ENCODE measurements at regions not wholly inside any gene's neighbourhood (a gene's known extent, or its start where the extent isn't known, plus 50 kb on each side); places are given as distances from the start of the nearest gene placed in this dataset.

DNA sequence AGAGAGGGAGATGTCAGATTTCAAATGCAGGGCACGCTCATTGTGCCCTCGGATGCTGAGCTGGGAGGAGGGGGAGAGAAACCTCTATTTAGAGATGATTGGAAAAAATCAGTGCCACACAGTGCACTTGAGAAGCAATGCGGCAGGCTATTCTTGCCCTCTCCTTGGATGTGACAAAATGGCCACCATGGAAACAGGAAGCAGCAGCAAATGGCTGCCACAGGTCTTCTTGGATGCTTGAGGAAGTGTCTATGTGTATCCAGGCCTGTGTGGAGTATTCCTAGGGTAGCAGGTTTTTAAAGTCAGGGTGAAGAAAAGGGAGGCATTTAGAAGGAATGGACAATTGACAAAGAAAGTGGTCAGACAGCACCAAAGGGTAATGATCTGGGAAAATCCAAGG is 340.1 kb upstream of the ZFHX3 start:
- Histone ChIP-seq H3K27ac (ENCODE audit: insufficient read depth, low read length) (no peak overlapping the region), H3K27me3 (ENCODE audit: control insufficient read depth, insufficient read depth, low read length) (no peaks in the 10 kb centered on the region), H3K4me3 (replicated peaks in 1 of 4; ENCODE audit: control extremely low read depth in 1 of 4, insufficient read depth in 1 of 4, low read depth in 3 of 4, low read length in 4 of 4) (no peak overlapping the region), H4K20me1 (ENCODE audit: control insufficient read depth, extremely low read depth, insufficient read depth, low read length) (no peaks in the 10 kb centered on the region), H3K36me3 (ENCODE audit: control insufficient read depth, insufficient read depth, low read length) (no peaks in the 10 kb centered on the region), H3K79me2 (ENCODE audit: control insufficient read depth, insufficient read depth, low read length) (no peaks in the 10 kb centered on the region), H2AFZ (ENCODE audit: low read length) (no peak overlapping the region), H3K9me3 (ENCODE audit: control insufficient read depth, insufficient read depth, low read depth, low read length) (no peaks in the 10 kb centered on the region), H3K4me1 (ENCODE audit: control insufficient read depth, extremely low read depth, insufficient read depth, low read length) (no peaks in the 10 kb centered on the region), H3K4me2 (ENCODE audit: extremely low read depth, insufficient read depth, low read length) (no peak overlapping the region), H3K9ac (ENCODE audit: insufficient read depth, low read length) (no peak overlapping the region)
- no peak for TF ChIP-seq EZH2 (IDR thresholded peaks at IDR 0.05; ENCODE audit: low read length, missing control alignments)
- TF ChIP-seq CTCF (conservative IDR thresholded peaks at IDR 0.05 in 1 of 2, IDR thresholded peaks at IDR 0.05 in 1 of 2; ENCODE audit: low read depth in 1 of 2, low read length in 2 of 2), result no peak
- DNase-seq (ENCODE audit: low read depth in 2 of 2), result no peak

DNA sequence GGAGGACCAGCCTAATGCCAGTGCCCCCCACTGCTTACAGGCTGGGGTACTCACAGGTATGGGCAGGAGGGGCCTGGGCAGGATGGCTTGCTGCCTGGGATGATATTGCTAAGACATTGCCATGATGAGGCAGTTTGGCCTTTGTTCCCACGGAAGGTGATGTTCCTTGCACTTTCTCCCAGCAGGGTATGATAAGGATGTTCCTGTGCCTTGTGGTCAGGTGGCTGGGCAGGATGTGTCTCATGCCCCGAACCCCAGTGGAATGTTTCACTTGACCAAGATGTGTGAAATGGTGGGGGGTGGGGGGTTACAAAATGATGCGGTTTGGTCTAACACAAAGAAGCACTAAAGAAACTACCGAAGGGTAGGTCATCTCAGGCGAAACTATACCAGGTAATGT is 337.8 kb upstream of the ZFHX3 start:
- H3K9ac ChIP-seq (ENCODE audit: insufficient read depth, low read length), result no peak overlapping the region
- H3K36me3 ChIP-seq (ENCODE audit: control insufficient read depth, insufficient read depth, low read length), result no peaks in the 10 kb centered on the region
- no peak for DNase-seq (ENCODE audit: low read depth in 2 of 2)
- no peaks in the 10 kb centered on the region for H3K4me1 ChIP-seq (ENCODE audit: control insufficient read depth, extremely low read depth, insufficient read depth, low read length)
- H3K27me3 ChIP-seq (ENCODE audit: control insufficient read depth, insufficient read depth, low read length), result no peaks in the 10 kb centered on the region
- no peak overlapping the region for H3K4me3 ChIP-seq (replicated peaks in 1 of 4; ENCODE audit: control extremely low read depth in 1 of 4, insufficient read depth in 1 of 4, low read depth in 3 of 4, low read length in 4 of 4)
- TF ChIP-seq EZH2 (IDR thresholded peaks at IDR 0.05; ENCODE audit: low read length, missing control alignments) (no peak), CTCF (conservative IDR thresholded peaks at IDR 0.05 in 1 of 2, IDR thresholded peaks at IDR 0.05 in 1 of 2; ENCODE audit: low read depth in 1 of 2, low read length in 2 of 2) (no peak)
- no peaks in the 10 kb centered on the region for H4K20me1 ChIP-seq (ENCODE audit: control insufficient read depth, extremely low read depth, insufficient read depth, low read length)
- no peak overlapping the region for H2AFZ ChIP-seq (ENCODE audit: low read length)
- no peak overlapping the region for H3K4me2 ChIP-seq (ENCODE audit: extremely low read depth, insufficient read depth, low read length)
- no peaks in the 10 kb centered on the region for H3K9me3 ChIP-seq (ENCODE audit: control insufficient read depth, insufficient read depth, low read depth, low read length)
- H3K79me2 ChIP-seq (ENCODE audit: control insufficient read depth, insufficient read depth, low read length), result no peaks in the 10 kb centered on the region
- no peak overlapping the region for H3K27ac ChIP-seq (ENCODE audit: insufficient read depth, low read length)

DNA sequence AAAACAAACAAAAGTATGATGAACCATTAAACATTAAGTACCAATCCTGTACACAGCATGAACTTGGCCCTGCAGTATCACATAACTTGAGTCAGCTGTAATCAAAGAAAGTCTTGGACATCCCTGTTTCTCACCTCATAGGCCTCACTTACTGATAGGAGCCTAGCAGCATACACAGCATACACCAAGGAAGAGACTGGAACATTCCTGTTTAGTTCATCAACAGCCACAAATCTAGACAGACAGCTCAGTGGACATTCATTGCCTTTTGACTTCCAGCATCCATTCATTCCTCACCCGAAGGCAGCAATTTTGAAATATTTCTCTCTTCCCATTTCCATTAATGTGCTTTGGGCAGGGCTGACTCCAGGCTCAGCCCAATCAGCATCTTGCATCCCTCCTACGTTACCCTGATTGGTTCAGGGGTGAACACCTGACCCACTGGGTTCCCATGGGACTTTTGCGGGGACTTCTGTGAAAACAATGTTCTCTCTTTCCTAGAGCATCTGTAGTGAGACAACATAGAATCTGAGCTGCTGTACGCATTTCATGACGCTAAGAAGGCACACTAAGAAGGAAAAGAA is 336.7 kb upstream of the ZFHX3 start:
- no peaks in the 10 kb centered on the region for H3K36me3 ChIP-seq (ENCODE audit: control insufficient read depth, insufficient read depth, low read length)
- no peak for TF ChIP-seq EZH2 (IDR thresholded peaks at IDR 0.05; ENCODE audit: low read length, missing control alignments)
- TF ChIP-seq CTCF (conservative IDR thresholded peaks at IDR 0.05 in 1 of 2, IDR thresholded peaks at IDR 0.05 in 1 of 2; ENCODE audit: low read depth in 1 of 2, low read length in 2 of 2), result no peak
- H3K27me3 ChIP-seq (ENCODE audit: control insufficient read depth, insufficient read depth, low read length), result no peaks in the 10 kb centered on the region
- no peak overlapping the region for H3K27ac ChIP-seq (ENCODE audit: insufficient read depth, low read length)
- no peaks in the 10 kb centered on the region for H3K79me2 ChIP-seq (ENCODE audit: control insufficient read depth, insufficient read depth, low read length)
- no peak for DNase-seq (ENCODE audit: low read depth in 2 of 2)
- H3K4me1 ChIP-seq (ENCODE audit: control insufficient read depth, extremely low read depth, insufficient read depth, low read length), result no peaks in the 10 kb centered on the region
- no peaks in the 10 kb centered on the region for H4K20me1 ChIP-seq (ENCODE audit: control insufficient read depth, extremely low read depth, insufficient read depth, low read length)
- H3K9me3 ChIP-seq (ENCODE audit: control insufficient read depth, insufficient read depth, low read depth, low read length), result no peaks in the 10 kb centered on the region
- H3K4me2 ChIP-seq (ENCODE audit: extremely low read depth, insufficient read depth, low read length), result no peak overlapping the region
- no peak overlapping the region for H2AFZ ChIP-seq (ENCODE audit: low read length)
- H3K9ac ChIP-seq (ENCODE audit: insufficient read depth, low read length), result no peak overlapping the region
- no peak overlapping the region for H3K4me3 ChIP-seq (replicated peaks in 1 of 4; ENCODE audit: control extremely low read depth in 1 of 4, insufficient read depth in 1 of 4, low read depth in 3 of 4, low read length in 4 of 4)

All from fibroblast of lung (primary cell).